GM19324 (cell line): ENCODE measurements at regions not wholly inside any gene's neighbourhood (a gene's known extent, or its start where the extent isn't known, plus 50 kb on each side); places are given as distances from the start of the nearest gene placed in this dataset.
"Not testable (repeated sequence)": the region's sequence is repeated elsewhere in the genome, so short reads cannot be mapped to it uniquely, and the experiment has no call there.

ENCODE experiments used
- ATAC-seq: cut with Tn5 transposase; IDR thresholded peaks from one replicate; pipeline ENCODE4 v1.9.1; 2021; ENCODE audit warnings: mild to moderate bottlenecking, moderate library complexity; ENCODE audit not compliant: unreplicated experiment, low FRiP score

GRCh38 chr20:11502671-11503070 is 415.0 kb upstream of the BTBD3 start:
- ATAC-seq = no peak

GRCh38 chr20:11509776-11510175 is 407.9 kb upstream of the BTBD3 start:
- no peak for ATAC-seq

- ATAC-seq = no peak
These were observed 405.9 kb upstream of the BTBD3 start for GRCh38 chr20:11511821-11512220.

GRCh38 chr20:11513241-11513745 is 404.4 kb upstream of the BTBD3 start:
- not testable (repeated sequence) for ATAC-seq

GRCh38 chr20:11516448-11516847 is 401.2 kb upstream of the BTBD3 start:
- ATAC-seq = no peak

- ATAC-seq = no peak
These were observed 397.1 kb upstream of the BTBD3 start for GRCh38 chr20:11520596-11520995.

- no peak for ATAC-seq
These were observed 396.0 kb upstream of the BTBD3 start for GRCh38 chr20:11521476-11522365.

GRCh38 chr20:11522366-11522741 is 395.3 kb upstream of the BTBD3 start:
- no peak for ATAC-seq

GRCh38 chr20:11529047-11529446 is 388.6 kb upstream of the BTBD3 start:
- ATAC-seq = no peak

GRCh38 chr20:11537032-11537431 is 380.7 kb upstream of the BTBD3 start:
- no peak for ATAC-seq

GRCh38 chr20:11539450-11539849 is 378.2 kb upstream of the BTBD3 start:
- ATAC-seq = no peak

GRCh38 chr20:11540558-11540957 is 377.1 kb upstream of the BTBD3 start:
- no peak for ATAC-seq

- ATAC-seq = no peak
These were observed 375.0 kb upstream of the BTBD3 start for GRCh38 chr20:11542645-11543044.

- peak; percentile 69 for ATAC-seq
These were observed 373.5 kb upstream of the BTBD3 start for GRCh38 chr20:11544029-11544678.

- no peak for ATAC-seq
These were observed 370.8 kb upstream of the BTBD3 start for GRCh38 chr20:11546939-11547338.

GRCh38 chr20:11549172-11550103 is 368.3 kb upstream of the BTBD3 start:
- ATAC-seq = no peak

GRCh38 chr20:11550657-11551338 is 366.9 kb upstream of the BTBD3 start:
- ATAC-seq = no peak

- no peak for ATAC-seq
These were observed 366.2 kb upstream of the BTBD3 start for GRCh38 chr20:11551479-11551878.

GRCh38 chr20:11553603-11554002 is 364.1 kb upstream of the BTBD3 start:
- no peak for ATAC-seq

GRCh38 chr20:11555510-11555909 is 362.2 kb upstream of the BTBD3 start:
- no peak for ATAC-seq
